ENCODE measurements at regions not wholly inside any gene's neighbourhood (a gene's known extent, or its start where the extent isn't known, plus 50 kb on each side); places are given as distances from the start of the nearest gene placed in this dataset.

DNA sequence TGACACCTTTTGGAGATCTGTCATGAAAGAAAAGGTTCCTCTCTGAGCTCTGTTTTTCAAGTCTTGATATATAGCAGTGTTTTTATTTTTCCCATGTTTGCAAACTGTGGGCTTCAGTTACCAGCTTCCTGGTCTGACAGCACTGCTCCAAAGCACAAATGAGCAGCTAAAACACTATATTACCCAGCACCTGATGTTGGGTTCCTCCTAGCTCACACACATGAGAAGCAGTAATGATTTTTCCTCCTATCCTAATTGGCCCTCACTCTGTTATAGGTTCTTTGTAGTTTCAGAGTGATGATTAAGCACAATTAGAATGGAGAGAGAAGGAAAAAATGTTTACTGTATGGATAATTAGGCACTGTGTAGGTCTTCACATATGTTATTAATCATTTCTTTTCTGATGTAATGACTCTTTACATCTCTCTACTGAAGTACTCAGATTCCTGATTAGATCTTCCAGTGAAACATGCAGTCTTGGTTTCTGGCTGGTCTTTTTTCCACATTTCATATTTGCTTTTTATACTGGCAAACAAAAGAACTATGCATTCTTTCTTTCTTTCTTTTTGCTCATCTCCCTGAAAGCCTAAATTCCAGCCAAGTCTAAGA lies 939.7 kb downstream of the NSUN3 start:
- Mint-ChIP-seq H3K9me3 (peaks cover 31% of the 10 kb centered on the region), H3K36me3 (ENCODE audit: low read depth) (no peaks in the 10 kb centered on the region), H3K4me1 (ENCODE audit: low read depth) (no peaks in the 10 kb centered on the region), H3K27ac (no peak overlapping the region), H3K27me3 (ENCODE audit: insufficient read depth) (no peaks in the 10 kb centered on the region), H3K4me3 (no peak overlapping the region)
- no peak for DNase-seq
- no peak for TF ChIP-seq CTCF (IDR thresholded peaks at IDR 0.05)

DNA sequence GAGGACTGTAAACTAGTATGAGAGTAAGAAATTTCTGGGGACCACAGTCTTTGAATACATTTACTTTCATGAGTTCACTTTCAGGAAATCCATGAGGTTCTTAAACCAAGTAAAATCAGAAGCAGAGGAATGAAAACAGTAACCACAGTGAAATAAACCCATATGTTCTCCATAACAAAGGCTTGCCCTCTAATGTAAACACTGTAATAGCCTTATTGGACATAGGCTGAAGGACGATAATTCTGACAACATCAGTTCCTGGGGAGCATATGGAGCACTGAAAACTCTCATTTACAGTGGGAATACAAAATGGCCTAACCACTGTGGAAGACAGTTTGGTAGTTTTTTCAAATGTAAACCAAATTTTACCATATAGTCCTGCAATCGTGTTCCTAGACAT lies 965.8 kb downstream of the NSUN3 start:
- peaks cover 19% of the 10 kb centered on the region for H3K9me3 Mint-ChIP-seq

GRCh38 chr3:95029644-95030043 lies 966.8 kb downstream of the NSUN3 start:
- Mint-ChIP-seq H3K4me3 (no peak overlapping the region), H3K4me1 (ENCODE audit: low read depth) (no peaks in the 10 kb centered on the region), H3K27ac (no peak overlapping the region), H3K27me3 (ENCODE audit: insufficient read depth) (no peaks in the 10 kb centered on the region), H3K36me3 (ENCODE audit: low read depth) (no peaks in the 10 kb centered on the region), H3K9me3 (peaks cover 23% of the 10 kb centered on the region)
- no peak for TF ChIP-seq CTCF (IDR thresholded peaks at IDR 0.05)
- DNase-seq = no peak

More for the DNA sequence above, 965.8 kb downstream of the NSUN3 start:
- Mint-ChIP-seq H3K4me3 (no peak overlapping the region), H3K36me3 (ENCODE audit: low read depth) (no peaks in the 10 kb centered on the region), H3K27me3 (ENCODE audit: insufficient read depth) (no peaks in the 10 kb centered on the region), H3K4me1 (ENCODE audit: low read depth) (no peaks in the 10 kb centered on the region), H3K27ac (no peak overlapping the region)
- no peak for DNase-seq
- TF ChIP-seq CTCF (IDR thresholded peaks at IDR 0.05) = no peak

DNA sequence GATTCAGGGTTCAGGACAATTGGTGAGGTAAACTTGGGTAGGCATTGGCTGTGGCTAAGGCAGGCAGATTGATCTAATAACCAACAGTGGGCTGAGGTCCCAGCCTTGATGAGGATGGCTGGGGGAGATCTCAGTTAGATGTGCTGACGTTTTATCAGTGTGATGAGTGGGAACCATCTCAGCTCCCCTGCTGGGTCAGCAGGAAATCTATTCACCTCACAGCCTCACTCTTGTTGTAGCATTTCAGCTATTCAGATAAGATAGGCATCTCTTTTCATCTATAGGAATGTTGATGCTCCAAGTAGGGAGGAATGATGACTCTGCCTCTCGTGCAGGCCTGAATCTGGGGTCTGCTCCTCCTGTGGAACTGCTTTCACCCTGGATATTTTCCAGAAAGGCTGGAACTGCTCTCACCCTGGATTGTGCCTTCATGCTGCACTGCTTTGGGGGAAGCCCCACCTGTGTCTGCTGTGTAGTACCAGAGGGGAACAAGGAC lies 973.7 kb downstream of the NSUN3 start:
- peaks cover 62% of the 10 kb centered on the region for H3K9me3 Mint-ChIP-seq
- no peak for TF ChIP-seq CTCF (IDR thresholded peaks at IDR 0.05)
- H3K27me3 Mint-ChIP-seq (ENCODE audit: insufficient read depth) = no peaks in the 10 kb centered on the region
- no peak overlapping the region for H3K4me3 Mint-ChIP-seq
- DNase-seq = no peak
- H3K4me1 Mint-ChIP-seq (ENCODE audit: low read depth) = no peaks in the 10 kb centered on the region
- H3K36me3 Mint-ChIP-seq (ENCODE audit: low read depth) = no peaks in the 10 kb centered on the region
- H3K27ac Mint-ChIP-seq = no peak overlapping the region

DNA sequence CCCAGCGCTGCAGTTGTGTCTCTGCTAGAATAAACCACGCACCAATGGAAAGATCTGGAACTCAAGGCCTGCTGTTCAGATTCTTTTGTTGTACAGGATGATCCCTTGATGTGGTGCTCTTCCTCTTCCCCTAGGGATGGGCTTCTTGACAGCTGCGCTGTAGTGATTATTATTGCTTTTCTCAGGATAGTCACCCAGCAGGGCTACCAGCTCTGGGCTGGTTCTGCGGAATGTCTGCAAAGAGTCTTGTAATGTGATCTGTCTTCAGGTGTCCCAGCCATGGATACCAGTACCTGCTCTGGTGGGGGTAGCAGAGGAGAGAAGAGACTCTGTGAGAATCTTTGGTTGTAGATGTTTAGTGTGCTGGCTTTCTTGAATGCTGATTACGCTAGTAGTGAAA lies 974.2 kb downstream of the NSUN3 start:
- TF ChIP-seq CTCF (IDR thresholded peaks at IDR 0.05) = no peak
- no peaks in the 10 kb centered on the region for H3K36me3 Mint-ChIP-seq (ENCODE audit: low read depth)
- H3K9me3 Mint-ChIP-seq = peaks cover 62% of the 10 kb centered on the region
- H3K27ac Mint-ChIP-seq = no peak overlapping the region
- no peak for DNase-seq
- H3K4me1 Mint-ChIP-seq (ENCODE audit: low read depth) = no peaks in the 10 kb centered on the region
- no peaks in the 10 kb centered on the region for H3K27me3 Mint-ChIP-seq (ENCODE audit: insufficient read depth)
- no peak overlapping the region for H3K4me3 Mint-ChIP-seq

All from HFFc6 (cell line).